NCI-H748 treated with DMSO at 0.1 percent for 48 hours (cell line): ENCODE measurements at regions not wholly inside any gene's neighbourhood (a gene's known extent, or its start where the extent isn't known, plus 50 kb on each side); places are given as distances from the start of the nearest gene placed in this dataset.
"Not testable (repeated sequence)": the region's sequence is repeated elsewhere in the genome, so short reads cannot be mapped to it uniquely, and the experiment has no call there.

Experiments
- DNase-seq: peaks from one replicate; lab custom pipeline; 2025; lab: John Stamatoyannopoulos, UW

GRCh38 chr1:173257805-173258204 lies 50.7 kb upstream of the TNFSF4 start:
- DNase-seq = no peak

DNA sequence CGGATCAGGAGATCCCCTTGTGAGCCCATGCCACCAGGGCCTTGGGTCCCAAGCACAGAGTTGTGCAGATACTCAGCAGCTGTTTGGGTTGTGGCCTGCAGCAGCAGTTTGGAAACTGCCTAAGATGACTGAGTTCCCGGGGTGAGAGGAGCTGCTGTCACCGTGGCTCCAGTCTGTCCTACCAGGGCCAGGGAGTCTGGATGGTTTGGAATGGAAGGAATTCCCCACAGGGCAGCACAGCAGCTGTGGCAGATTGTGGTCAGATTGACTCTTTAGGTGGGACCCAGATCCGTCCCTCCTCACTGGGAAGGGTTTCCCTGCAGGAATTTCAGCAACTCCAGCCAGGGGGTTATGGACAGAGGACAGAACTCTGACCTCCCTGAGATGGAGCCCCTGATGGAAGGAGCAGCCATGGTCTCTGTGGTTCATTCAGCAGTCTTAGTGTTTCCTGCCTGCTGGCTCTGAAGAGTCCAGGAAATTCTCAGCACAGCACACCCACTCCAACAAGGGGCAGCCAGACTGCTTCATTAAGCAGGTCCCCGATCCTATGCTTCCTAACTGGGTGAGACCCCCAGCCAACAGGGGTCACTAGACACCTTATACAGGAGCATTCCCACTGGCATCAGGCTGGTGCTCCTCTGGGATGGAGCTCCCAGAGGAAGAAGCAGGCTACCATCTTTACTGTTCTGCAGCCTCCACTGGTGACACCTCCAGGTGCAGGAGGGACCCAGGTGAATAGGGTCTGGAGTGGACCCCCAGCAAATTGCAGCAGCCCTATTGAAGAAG lies 51.5 kb upstream of the TNFSF4 start:
- DNase-seq = no peak

- not testable (repeated sequence) for DNase-seq
These were observed 53.2 kb upstream of the TNFSF4 start for GRCh38 chr1:173260329-173260728.

- DNase-seq = no peak
These were observed 59.7 kb upstream of the TNFSF4 start for GRCh38 chr1:173266841-173267240.

DNA sequence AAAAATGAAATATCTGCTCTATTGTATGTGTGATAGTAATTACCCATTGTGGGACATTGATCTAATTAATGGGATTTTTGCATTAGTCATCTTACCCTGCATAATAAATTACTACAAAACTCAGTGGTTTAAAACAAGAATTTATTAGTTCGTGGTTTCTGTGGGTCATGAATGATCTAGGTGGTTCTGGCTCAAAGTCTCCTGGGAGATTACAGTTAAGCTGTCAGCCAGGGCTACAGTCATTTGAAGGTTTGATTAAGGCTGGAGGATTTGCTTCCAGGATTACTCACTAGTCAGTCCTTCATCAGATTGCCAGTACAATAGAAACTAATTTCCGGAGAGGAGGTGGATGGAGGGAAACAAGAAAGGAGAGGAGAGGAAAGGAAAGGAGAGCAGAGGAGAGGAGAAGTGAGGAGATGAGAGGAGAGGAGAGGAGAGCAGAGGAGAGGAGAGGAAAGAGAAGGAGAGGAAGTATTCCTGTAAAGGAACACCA lies 60.4 kb upstream of the TNFSF4 start:
- DNase-seq = no peak

GRCh38 chr1:173268261-173268660 lies 61.1 kb upstream of the TNFSF4 start:
- no peak for DNase-seq

GRCh38 chr1:173268786-173269277 lies 61.7 kb upstream of the TNFSF4 start:
- no peak for DNase-seq

DNA sequence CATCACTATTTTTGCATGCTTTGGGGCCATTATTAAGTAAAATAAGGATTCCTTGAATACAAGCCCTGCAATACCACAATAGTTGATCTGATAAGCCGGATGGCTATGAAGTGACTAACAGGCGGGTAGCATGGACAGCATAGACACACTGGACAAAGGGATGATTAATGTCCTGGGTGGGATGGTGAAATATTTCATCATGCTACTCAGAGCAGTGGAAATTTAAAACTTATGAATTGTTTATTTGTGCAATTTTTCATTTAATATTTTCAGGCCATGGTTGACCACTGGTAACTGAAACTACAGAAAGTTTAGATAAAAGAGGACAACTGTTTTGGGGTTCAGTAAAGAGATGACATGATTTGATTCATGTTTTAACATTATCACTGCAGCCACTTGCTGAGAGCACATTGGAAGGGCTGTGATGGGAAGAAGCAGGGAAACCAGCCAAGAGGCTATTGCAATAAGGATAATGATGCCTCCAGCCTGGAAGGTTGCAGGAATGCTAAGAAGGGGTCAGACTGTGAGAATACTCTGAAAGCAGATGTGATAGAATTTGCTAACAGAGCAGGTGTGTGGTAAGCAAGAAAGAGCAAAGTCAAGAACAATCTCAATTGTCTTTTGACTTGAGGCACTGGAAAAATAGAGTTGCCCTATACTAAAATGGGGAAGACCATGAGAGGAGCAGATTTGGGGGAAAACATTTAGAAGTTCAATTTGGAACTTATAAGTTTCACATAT lies 62.5 kb upstream of the TNFSF4 start:
- DNase-seq = no peak

DNA sequence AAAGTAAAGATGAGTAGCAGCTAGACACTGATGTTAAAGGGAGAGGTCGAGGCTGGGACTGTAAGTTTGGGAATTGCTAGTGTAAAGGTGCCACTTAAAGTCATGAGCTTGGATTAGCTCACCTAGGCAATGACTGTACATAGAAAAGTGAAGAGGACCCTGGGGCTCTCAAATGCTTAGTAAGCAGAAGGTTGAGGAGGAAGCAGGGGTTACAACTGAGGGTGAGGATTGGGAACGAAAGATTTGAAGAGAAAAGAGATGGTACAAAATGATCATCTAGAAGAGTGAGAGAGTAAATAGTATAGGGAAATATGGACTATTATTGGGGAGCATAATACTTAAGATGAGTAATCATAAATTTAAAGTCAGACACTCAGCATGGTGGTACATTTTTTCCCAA lies 63.1 kb upstream of the TNFSF4 start:
- DNase-seq = no peak

GRCh38 chr1:173271021-173271420 lies 63.9 kb upstream of the TNFSF4 start:
- DNase-seq = not testable (repeated sequence)

- no peak for DNase-seq
These were observed 68.4 kb upstream of the TNFSF4 start for GRCh38 chr1:173275496-173275895.

GRCh38 chr1:173276922-173277800 lies 70.0 kb upstream of the TNFSF4 start:
- no peak for DNase-seq

- no peak for DNase-seq
These were observed 73.9 kb upstream of the TNFSF4 start for GRCh38 chr1:173280899-173281660.

DNA sequence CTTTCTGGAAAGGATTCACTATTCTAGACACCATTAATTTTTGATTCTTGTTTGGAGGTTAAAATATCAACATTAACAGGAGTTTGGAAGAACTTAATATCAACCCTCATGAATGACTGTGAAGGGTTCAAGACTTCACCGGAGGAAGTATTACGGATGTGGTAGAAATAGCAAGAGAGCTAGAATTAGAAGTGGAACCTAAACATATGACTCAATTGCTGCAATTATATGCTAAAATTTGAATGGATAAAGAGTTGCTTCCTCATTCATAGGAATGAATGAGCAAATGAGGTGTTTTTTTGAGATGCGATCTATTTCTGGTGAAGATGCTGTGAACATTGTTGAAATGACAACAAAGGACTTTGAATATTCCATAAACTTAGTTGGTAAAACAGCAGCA lies 77.9 kb upstream of the TNFSF4 start:
- no peak for DNase-seq

DNA sequence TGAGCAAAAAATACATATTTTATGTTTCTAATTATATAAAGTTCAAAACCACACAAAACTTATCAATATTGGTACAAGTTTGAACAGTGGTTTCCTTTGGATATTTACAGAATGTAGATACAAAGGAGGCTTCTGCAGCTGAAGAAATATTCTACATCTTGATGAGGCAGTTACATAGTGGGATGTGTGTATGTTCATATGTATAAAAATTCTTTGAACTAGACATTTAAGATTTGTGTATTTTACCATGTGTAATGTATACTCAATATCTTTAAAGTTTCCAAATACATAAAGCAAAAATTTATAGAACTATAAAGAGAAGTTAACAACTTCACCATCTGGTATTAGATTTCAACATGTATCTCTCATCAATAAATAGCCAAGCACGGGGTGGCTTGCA lies 80.7 kb upstream of the TNFSF4 start:
- no peak for DNase-seq

- no peak for DNase-seq
These were observed 86.6 kb upstream of the TNFSF4 start for GRCh38 chr1:173293756-173294155.

GRCh38 chr1:173294843-173295242 lies 87.7 kb upstream of the TNFSF4 start:
- no peak for DNase-seq

- DNase-seq = no peak
These were observed 88.3 kb upstream of the TNFSF4 start for GRCh38 chr1:173295391-173295790.

- no peak for DNase-seq
These were observed 88.9 kb upstream of the TNFSF4 start for GRCh38 chr1:173295995-173296394.

DNA sequence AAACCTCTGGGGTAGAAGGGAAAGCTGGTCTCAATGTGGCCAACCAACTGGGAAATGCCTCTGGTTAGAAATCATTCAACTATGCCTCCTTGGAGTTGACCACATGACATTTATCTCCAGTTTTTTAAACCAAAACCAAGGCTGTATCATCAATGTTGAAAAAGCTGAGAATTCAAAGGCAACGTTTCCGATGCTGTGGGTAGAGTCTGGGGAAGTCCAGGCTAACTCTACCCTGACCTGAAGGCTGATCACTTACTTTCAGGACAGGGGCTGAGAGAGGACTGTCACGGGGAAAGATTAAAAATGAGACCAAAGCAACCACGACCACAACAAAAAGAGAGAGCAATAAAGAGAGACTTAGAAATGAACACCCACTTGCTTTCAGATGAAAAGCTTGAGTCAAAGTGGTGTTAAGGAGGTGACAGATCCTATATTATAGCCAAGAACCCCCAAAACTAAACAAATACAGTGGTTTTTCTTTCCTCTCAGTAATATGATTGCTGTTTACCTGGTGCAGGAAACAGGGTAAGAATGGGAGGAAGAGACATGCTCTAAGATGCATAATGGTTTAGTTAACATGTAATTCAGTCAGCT lies 90.8 kb upstream of the TNFSF4 start:
- DNase-seq = no peak
